ENCODE measurements at regions not wholly inside any gene's neighbourhood (a gene's known extent, or its start where the extent isn't known, plus 50 kb on each side); places are given as distances from the start of the nearest gene placed in this dataset.

- BruUV-seq (replicated peaks) = no TSS peak
- in situ Hi-C loops (cut with HindIII; ENCODE audit: low pct_unique_long_range_greater_than_20kb, low sequenced_read_pairs) = no loop called here
- Histone ChIP-seq H3K27ac (ENCODE audit: low read length) (no peak overlapping the region), H3K27me3 (ENCODE audit: control insufficient read depth, insufficient read depth, low read length) (no peaks in the 10 kb centered on the region), H3K4me1 (ENCODE audit: control insufficient read depth, insufficient read depth, low read length) (no peaks in the 10 kb centered on the region), H3K9me3 (ENCODE audit: control insufficient read depth, insufficient read depth, low read depth, low read length) (0 out of 2 replicates have a peak, but pooled peaks cover 3% of the 10 kb centered on the region), H3K4me3 (ENCODE audit: low read depth in 2 of 2, low read length in 2 of 2) (no peak overlapping the region), H3K36me3 (ENCODE audit: control insufficient read depth, insufficient read depth, low read length) (no peaks in the 10 kb centered on the region)
- ATAC-seq (no peak), DNase-seq (ENCODE audit: low read depth, low spot score) (no peak)
- CTCF ChIA-PET = no interaction called here
- TF ChIP-seq TCF7L2 (IDR thresholded peaks at IDR 0.05; ENCODE audit: low read depth, low read length) (no peak), CTCF (IDR thresholded peaks at IDR 0.05) (no peak), POLR2AphosphoS5 (IDR thresholded peaks at IDR 0.05; ENCODE audit: low read depth, low read length) (no peak), REST (IDR thresholded peaks at IDR 0.05; ENCODE audit: insufficient read depth in 1 of 2, low read depth in 2 of 2, low read length in 1 of 2) (no peak), SIN3A (IDR thresholded peaks at IDR 0.05; ENCODE audit: borderline replicate concordance, insufficient read depth, low read depth, low read length) (no peak)
- POLR2A ChIA-PET = interaction anchor here (0.7 kb wide), 1 partner anchor 232 kb away, joined by 5 read pairs; no protein-coding TSS in a partner anchor
- intact Hi-C loops (cut with micrococcal nuclease; ENCODE audit: unreplicated experiment) = no loop called here
Observed at GRCh38 chr2:226286916-226287315, 512.7 kb downstream of the IRS1 start.

GRCh38 chr2:226283796-226284195 lies 515.8 kb downstream of the IRS1 start:
- TF ChIP-seq TCF7L2 (IDR thresholded peaks at IDR 0.05; ENCODE audit: low read depth, low read length) (no peak), SIN3A (IDR thresholded peaks at IDR 0.05; ENCODE audit: borderline replicate concordance, insufficient read depth, low read depth, low read length) (no peak), POLR2AphosphoS5 (IDR thresholded peaks at IDR 0.05; ENCODE audit: low read depth, low read length) (no peak), REST (IDR thresholded peaks at IDR 0.05; ENCODE audit: insufficient read depth in 1 of 2, low read depth in 2 of 2, low read length in 1 of 2) (no peak), CTCF (IDR thresholded peaks at IDR 0.05) (no peak)
- Histone ChIP-seq H3K27me3 (ENCODE audit: control insufficient read depth, insufficient read depth, low read length) (no peaks in the 10 kb centered on the region), H3K4me1 (ENCODE audit: control insufficient read depth, insufficient read depth, low read length) (no peaks in the 10 kb centered on the region), H3K36me3 (ENCODE audit: control insufficient read depth, insufficient read depth, low read length) (no peaks in the 10 kb centered on the region), H3K9me3 (ENCODE audit: control insufficient read depth, insufficient read depth, low read depth, low read length) (no peaks in the 10 kb centered on the region), H3K4me3 (ENCODE audit: low read depth in 2 of 2, low read length in 2 of 2) (no peak overlapping the region), H3K27ac (ENCODE audit: low read length) (no peak overlapping the region)
- CTCF ChIA-PET = no interaction called here
- ATAC-seq (no peak), DNase-seq (ENCODE audit: low read depth, low spot score) (no peak)
- POLR2A ChIA-PET = no interaction called here
- intact Hi-C loops (cut with micrococcal nuclease; ENCODE audit: unreplicated experiment) (no loop called here), in situ Hi-C loops (cut with HindIII; ENCODE audit: low pct_unique_long_range_greater_than_20kb, low sequenced_read_pairs) (no loop called here)
- BruUV-seq (replicated peaks) = no TSS peak

Measured in Panc1 (cell line).